ENCODE measurements at regions not wholly inside any gene's neighbourhood (a gene's known extent, or its start where the extent isn't known, plus 50 kb on each side); places are given as distances from the start of the nearest gene placed in this dataset.

GRCh38 chr13:61670384-61671161, 254.9 kb upstream of the PCDH20 start:
- Histone ChIP-seq H3K36me3 (no peaks in the 10 kb centered on the region), H3K4me3 (no peak overlapping the region), H3K27ac (no peak overlapping the region), H3K4me1 (ENCODE audit: control insufficient read depth in 1 of 2, low read depth in 2 of 2) (no peaks in the 10 kb centered on the region), H3K27me3 (replicated peaks; ENCODE audit: insufficient read depth) (no peaks in the 10 kb centered on the region), H3K9me3 (no peaks in the 10 kb centered on the region)
- ATAC-seq (ENCODE audit: insufficient number of reproducible peaks, low FRiP score, low read depth): no peak
- no peak for DNase-seq (ENCODE audit: low spot score)
- no peak for TF ChIP-seq CTCF (IDR thresholded peaks at IDR 0.05)

GRCh38 chr13:61664801-61665705, 249.4 kb upstream of the PCDH20 start:
- Histone ChIP-seq H3K4me3 (no peak overlapping the region), H3K27me3 (replicated peaks; ENCODE audit: insufficient read depth) (no peaks in the 10 kb centered on the region), H3K27ac (no peak overlapping the region), H3K36me3 (no peaks in the 10 kb centered on the region), H3K9me3 (no peaks in the 10 kb centered on the region), H3K4me1 (ENCODE audit: control insufficient read depth in 1 of 2, low read depth in 2 of 2) (no peaks in the 10 kb centered on the region)
- DNase-seq (ENCODE audit: low spot score): no peak
- no peak for ATAC-seq (ENCODE audit: insufficient number of reproducible peaks, low FRiP score, low read depth)
- no peak for TF ChIP-seq CTCF (IDR thresholded peaks at IDR 0.05)

GRCh38 chr13:61654481-61654880, 238.8 kb upstream of the PCDH20 start:
- ATAC-seq (ENCODE audit: insufficient number of reproducible peaks, low FRiP score, low read depth): no peak
- Histone ChIP-seq H3K27ac (no peak overlapping the region), H3K27me3 (replicated peaks; ENCODE audit: insufficient read depth) (no peaks in the 10 kb centered on the region), H3K36me3 (no peaks in the 10 kb centered on the region), H3K4me1 (ENCODE audit: control insufficient read depth in 1 of 2, low read depth in 2 of 2) (no peaks in the 10 kb centered on the region), H3K9me3 (no peaks in the 10 kb centered on the region), H3K4me3 (no peak overlapping the region)
- no peak for TF ChIP-seq CTCF (IDR thresholded peaks at IDR 0.05)
- DNase-seq (ENCODE audit: low spot score): no peak

GRCh38 chr13:61648547-61648946, 232.9 kb upstream of the PCDH20 start:
- no peaks in the 10 kb centered on the region for H3K36me3 ChIP-seq
- no peaks in the 10 kb centered on the region for H3K9me3 ChIP-seq
- no peaks in the 10 kb centered on the region for H3K4me1 ChIP-seq (ENCODE audit: control insufficient read depth in 1 of 2, low read depth in 2 of 2)
- ATAC-seq (ENCODE audit: insufficient number of reproducible peaks, low FRiP score, low read depth) (no peak), DNase-seq (ENCODE audit: low spot score) (no peak)
- H3K27me3 ChIP-seq (replicated peaks; ENCODE audit: insufficient read depth): no peaks in the 10 kb centered on the region
- H3K4me3 ChIP-seq: no peak overlapping the region
- H3K27ac ChIP-seq: no peak overlapping the region
- no peak for TF ChIP-seq CTCF (IDR thresholded peaks at IDR 0.05)

- no peaks in the 10 kb centered on the region for H3K27me3 ChIP-seq (replicated peaks; ENCODE audit: insufficient read depth)
- no peaks in the 10 kb centered on the region for H3K4me1 ChIP-seq (ENCODE audit: control insufficient read depth in 1 of 2, low read depth in 2 of 2)
- no peak for DNase-seq (ENCODE audit: low spot score)
- no peaks in the 10 kb centered on the region for H3K36me3 ChIP-seq
- H3K4me3 ChIP-seq: no peak overlapping the region
- no peak for ATAC-seq (ENCODE audit: insufficient number of reproducible peaks, low FRiP score, low read depth)
- H3K27ac ChIP-seq: no peak overlapping the region
- no peaks in the 10 kb centered on the region for H3K9me3 ChIP-seq
- no peak for TF ChIP-seq CTCF (IDR thresholded peaks at IDR 0.05)
These were observed 196.5 kb upstream of the PCDH20 start for GRCh38 chr13:61612192-61612591.
